ENCODE measurements at regions not wholly inside any gene's neighbourhood (a gene's known extent, or its start where the extent isn't known, plus 50 kb on each side); places are given as distances from the start of the nearest gene placed in this dataset.

DNA sequence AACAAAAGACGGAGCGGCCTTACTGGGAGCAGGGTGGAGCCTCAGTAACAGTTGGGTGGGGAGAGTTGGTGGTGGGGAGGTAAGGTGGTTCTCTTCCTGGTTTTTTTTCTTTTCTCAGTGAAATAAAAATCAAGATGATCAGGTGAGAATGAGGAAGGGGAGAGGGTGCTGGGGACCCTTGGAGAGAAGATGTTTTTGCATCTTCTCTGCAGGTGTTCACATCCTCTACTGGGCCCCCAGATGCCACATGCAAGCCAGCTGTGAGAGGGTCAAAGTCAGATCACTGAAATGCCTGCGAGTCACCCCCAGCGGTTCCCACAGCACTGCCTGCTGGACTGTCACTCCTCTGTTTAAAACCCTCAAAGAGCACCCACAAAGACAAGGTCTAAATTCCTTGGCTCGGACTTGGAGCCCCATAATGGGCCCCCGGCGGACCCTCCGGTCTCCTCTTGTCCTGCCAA is 69.8 kb upstream of the FHL2 start:
- Histone ChIP-seq H2AK5ac (ENCODE audit: low read depth, low read length) (no peak overlapping the region), H3K27ac (ENCODE audit: insufficient read depth, low read length) (no peak overlapping the region), H3K18ac (ENCODE audit: low read depth, low read length) (peak overlapping the region; percentile 71; the same call in 1 of the 2 replicates), H2BK20ac (ENCODE audit: low read depth, low read length) (no peak overlapping the region), H4K91ac (ENCODE audit: insufficient read depth, low read depth, low read length) (no peak overlapping the region), H3K79me1 (ENCODE audit: low read depth in 1 of 2, low read length in 2 of 2) (no peaks in the 10 kb centered on the region), H3K9me3 (ENCODE audit: control insufficient read depth, insufficient read depth, low read length) (no peaks in the 10 kb centered on the region), H3K9me1 (ENCODE audit: insufficient read depth, low read length) (no peaks in the 10 kb centered on the region; the same call in 1 of the 2 replicates), H3K14ac (replicated peaks; ENCODE audit: low read depth, low read length) (no peak overlapping the region), H2AK9ac (replicated peaks; ENCODE audit: low read depth, low read length, poor library complexity) (no peak overlapping the region), H3K4me1 (ENCODE audit: control insufficient read depth, insufficient read depth, low read length) (peaks cover 2% of the 10 kb centered on the region; the same call in 1 of the 2 replicates), H3K4me2 (ENCODE audit: low read depth, low read length) (no peak overlapping the region), H3K27me3 (ENCODE audit: control insufficient read depth, insufficient read depth, low read length) (peaks cover 39% of the 10 kb centered on the region), H3K56ac (ENCODE audit: extremely low read depth, insufficient read depth, low read length) (no peak overlapping the region), H4K20me1 (ENCODE audit: insufficient read depth, low read length) (no peaks in the 10 kb centered on the region), H3K9ac (ENCODE audit: low read depth, low read length) (no peak overlapping the region), H2BK120ac (ENCODE audit: low read depth, low read length) (no peak overlapping the region), H2AFZ (replicated peaks; ENCODE audit: low read length, poor library complexity) (no peak overlapping the region), H3K23ac (ENCODE audit: low read depth, low read length) (no peak overlapping the region), H4K8ac (ENCODE audit: low read depth in 2 of 2, low read length in 2 of 2) (no peak overlapping the region), H3K36me3 (ENCODE audit: control insufficient read depth, insufficient read depth, low read length) (no peaks in the 10 kb centered on the region), H3K4ac (ENCODE audit: low read depth, low read length) (no peak overlapping the region), H4K5ac (ENCODE audit: low read depth, low read length) (no peak overlapping the region; the same call in 1 of the 2 replicates), H2BK15ac (ENCODE audit: low read depth, low read length) (no peak overlapping the region), H2BK5ac (ENCODE audit: low read depth, low read length, poor library complexity, severe bottlenecking) (no peak overlapping the region), H3K4me3 (ENCODE audit: insufficient read depth, low read depth, low read length) (no peak overlapping the region)
- DNase-seq (no peak), ATAC-seq (ENCODE audit: low read depth) (no peak)
- WGBS, 2 experiments (ENCODE audit: extremely low coverage in 2 of 2, insufficient read length in 1 of 2), result 51% methylated on average over 5 of the region's 8 CpGs; no CpG with 5 or more reads in 1 of the 2 experiments
- in situ Hi-C loops (cut with MboI; ENCODE audit: low sequenced_read_pairs), result no loop called here
- TF ChIP-seq CHD1 (IDR thresholded peaks at IDR 0.05; ENCODE audit: low read depth, low read length) (no peak), FOS (IDR thresholded peaks at IDR 0.05; ENCODE audit: low read depth, low read length) (no peak), MAZ (IDR thresholded peaks at IDR 0.05; ENCODE audit: borderline replicate concordance, low read depth, low read length) (no peak), MAFK (IDR thresholded peaks at IDR 0.05; ENCODE audit: low read depth, low read length) (no peak), POLR2A (IDR thresholded peaks at IDR 0.05; ENCODE audit: low read depth, low read length) (no peak), CEBPB (IDR thresholded peaks at IDR 0.05; ENCODE audit: low read depth, low read length) (no peak), MXI1 (IDR thresholded peaks at IDR 0.05; ENCODE audit: borderline replicate concordance, low read depth, low read length) (no peak), NFE2L2 (IDR thresholded peaks at IDR 0.05; ENCODE audit: low read depth, low read length) (no peak), RAD21 (IDR thresholded peaks at IDR 0.05; ENCODE audit: low read length) (no peak)
- TF ChIP-seq, protein P1, sequence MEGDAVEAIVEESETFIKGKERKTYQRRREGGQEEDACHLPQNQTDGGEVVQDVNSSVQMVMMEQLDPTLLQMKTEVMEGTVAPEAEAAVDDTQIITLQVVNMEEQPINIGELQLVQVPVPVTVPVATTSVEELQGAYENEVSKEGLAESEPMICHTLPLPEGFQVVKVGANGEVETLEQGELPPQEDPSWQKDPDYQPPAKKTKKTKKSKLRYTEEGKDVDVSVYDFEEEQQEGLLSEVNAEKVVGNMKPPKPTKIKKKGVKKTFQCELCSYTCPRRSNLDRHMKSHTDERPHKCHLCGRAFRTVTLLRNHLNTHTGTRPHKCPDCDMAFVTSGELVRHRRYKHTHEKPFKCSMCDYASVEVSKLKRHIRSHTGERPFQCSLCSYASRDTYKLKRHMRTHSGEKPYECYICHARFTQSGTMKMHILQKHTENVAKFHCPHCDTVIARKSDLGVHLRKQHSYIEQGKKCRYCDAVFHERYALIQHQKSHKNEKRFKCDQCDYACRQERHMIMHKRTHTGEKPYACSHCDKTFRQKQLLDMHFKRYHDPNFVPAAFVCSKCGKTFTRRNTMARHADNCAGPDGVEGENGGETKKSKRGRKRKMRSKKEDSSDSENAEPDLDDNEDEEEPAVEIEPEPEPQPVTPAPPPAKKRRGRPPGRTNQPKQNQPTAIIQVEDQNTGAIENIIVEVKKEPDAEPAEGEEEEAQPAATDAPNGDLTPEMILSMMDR (conservative IDR thresholded peaks at IDR 0.05; ENCODE audit: low read depth, low read length), result no peak
- TF ChIP-seq, protein P2, sequence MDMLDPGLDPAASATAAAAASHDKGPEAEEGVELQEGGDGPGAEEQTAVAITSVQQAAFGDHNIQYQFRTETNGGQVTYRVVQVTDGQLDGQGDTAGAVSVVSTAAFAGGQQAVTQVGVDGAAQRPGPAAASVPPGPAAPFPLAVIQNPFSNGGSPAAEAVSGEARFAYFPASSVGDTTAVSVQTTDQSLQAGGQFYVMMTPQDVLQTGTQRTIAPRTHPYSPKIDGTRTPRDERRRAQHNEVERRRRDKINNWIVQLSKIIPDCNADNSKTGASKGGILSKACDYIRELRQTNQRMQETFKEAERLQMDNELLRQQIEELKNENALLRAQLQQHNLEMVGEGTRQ (IDR thresholded peaks at IDR 0.05; ENCODE audit: low read depth, low read length), result no peak
- dilution Hi-C loops (cut with HindIII; ENCODE audit: low sequenced_read_pairs, unreplicated experiment), result no loop called here
- intact Hi-C loops (cut with micrococcal nuclease), result no loop called here
- no TSS peak for BruUV-seq (replicated peaks)
- POLR2A ChIA-PET (ENCODE audit: unreplicated experiment), result no interaction called here
- CTCF ChIA-PET, result no interaction called here
